ENCODE measurements at regions not wholly inside any gene's neighbourhood (a gene's known extent, or its start where the extent isn't known, plus 50 kb on each side); places are given as distances from the start of the nearest gene placed in this dataset.

DNA sequence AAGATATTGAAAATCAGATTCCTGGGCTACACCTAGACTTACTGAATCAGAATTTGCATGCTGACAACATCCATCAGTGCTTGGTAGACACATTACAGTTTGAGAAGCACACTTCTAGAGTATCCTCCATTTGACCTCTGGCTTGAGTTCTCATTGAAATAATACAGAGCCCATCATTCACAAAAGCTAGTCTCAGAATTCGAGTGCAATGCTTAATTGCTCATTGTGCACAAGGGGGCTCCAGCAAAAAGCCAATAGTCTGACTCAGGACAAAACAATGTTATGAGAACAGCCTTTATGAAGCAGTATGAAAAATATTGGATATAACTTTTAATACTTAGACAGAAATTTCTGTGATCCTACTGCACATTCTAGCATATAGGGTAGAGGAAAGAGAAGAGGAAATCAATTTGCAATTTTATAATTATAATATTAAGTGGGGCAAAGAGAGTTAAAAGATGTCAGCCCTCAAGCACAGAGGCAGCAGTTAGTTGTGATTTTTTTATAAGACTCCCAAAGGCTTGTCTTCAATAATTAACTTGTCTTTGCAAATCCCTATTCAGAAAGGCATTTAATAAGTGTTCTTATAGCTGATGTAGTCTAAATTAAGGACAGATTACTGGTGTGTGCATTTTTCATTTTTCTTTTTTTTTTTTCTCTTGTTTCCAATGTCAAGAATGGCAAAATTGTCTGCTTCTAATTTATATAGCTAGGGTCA lies 105.8 kb upstream of the ANK3 start:
- no peak for DNase-seq (ENCODE audit: low read depth in 4 of 6, low spot score in 6 of 6)
- Histone ChIP-seq H3K9me3 (ENCODE audit: control insufficient read depth, insufficient read depth, low read length) (no peaks in the 10 kb centered on the region), H3K27me3 (ENCODE audit: control insufficient read depth, insufficient read depth, low read length) (no peaks in the 10 kb centered on the region), H3K27ac (ENCODE audit: low read depth, low read length) (no peak overlapping the region), H3K4me3 (ENCODE audit: low read depth, low read length) (no peak overlapping the region), H3K4me1 (ENCODE audit: control insufficient read depth, insufficient read depth, low read length) (no peaks in the 10 kb centered on the region), H3K36me3 (ENCODE audit: control insufficient read depth, insufficient read depth, low read length) (no peaks in the 10 kb centered on the region)
- WGBS (ENCODE audit: insufficient coverage): no CpG with 5 or more reads among the region's 1 CpG

DNA sequence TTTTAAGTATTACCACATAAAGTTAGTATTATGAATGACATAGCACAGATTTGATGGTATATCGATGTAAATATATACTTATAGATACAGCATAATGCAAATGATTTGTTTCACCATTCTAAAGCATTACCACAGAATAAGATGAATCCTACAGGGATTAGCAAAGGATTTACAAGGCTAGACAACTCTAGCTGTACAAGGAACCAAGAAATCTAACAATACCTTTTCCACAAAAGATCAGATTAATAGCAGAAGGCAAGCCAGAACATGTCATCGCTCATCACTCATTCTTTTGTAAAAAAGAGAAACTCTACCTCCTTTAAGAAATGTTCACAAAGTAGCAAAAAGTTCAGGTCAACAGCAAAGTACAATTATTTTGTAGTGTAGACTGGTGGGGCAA lies 105.1 kb upstream of the ANK3 start:
- Histone ChIP-seq H3K4me1 (ENCODE audit: control insufficient read depth, insufficient read depth, low read length) (no peaks in the 10 kb centered on the region), H3K36me3 (ENCODE audit: control insufficient read depth, insufficient read depth, low read length) (no peaks in the 10 kb centered on the region), H3K4me3 (ENCODE audit: low read depth, low read length) (no peak overlapping the region), H3K27ac (ENCODE audit: low read depth, low read length) (no peak overlapping the region), H3K27me3 (ENCODE audit: control insufficient read depth, insufficient read depth, low read length) (no peaks in the 10 kb centered on the region), H3K9me3 (ENCODE audit: control insufficient read depth, insufficient read depth, low read length) (no peaks in the 10 kb centered on the region)
- no peak for DNase-seq (ENCODE audit: low read depth in 4 of 6, low spot score in 6 of 6)
- WGBS (ENCODE audit: insufficient coverage): no CpG with 5 or more reads among the region's 2 CpGs

DNA sequence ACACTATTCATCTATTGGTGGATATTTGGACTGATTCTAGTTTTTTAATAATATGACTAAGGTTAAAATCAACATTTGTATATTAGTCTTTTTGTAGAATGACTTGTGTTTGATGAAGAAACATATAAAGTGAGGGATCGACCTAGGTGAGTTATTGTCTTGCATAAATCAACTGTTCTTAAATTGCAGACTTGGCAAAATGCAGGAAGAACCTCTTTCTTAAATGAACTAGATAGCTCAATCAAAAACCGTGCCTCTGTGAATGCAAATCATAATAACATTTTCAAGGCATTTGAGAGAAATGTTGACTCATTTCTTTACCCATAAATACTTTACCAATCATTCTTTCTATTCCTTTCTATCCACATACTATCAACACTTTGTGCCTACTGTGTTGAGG lies 101.5 kb upstream of the ANK3 start:
- Histone ChIP-seq H3K4me1 (ENCODE audit: control insufficient read depth, insufficient read depth, low read length) (no peaks in the 10 kb centered on the region), H3K27me3 (ENCODE audit: control insufficient read depth, insufficient read depth, low read length) (no peaks in the 10 kb centered on the region), H3K36me3 (ENCODE audit: control insufficient read depth, insufficient read depth, low read length) (no peaks in the 10 kb centered on the region), H3K27ac (ENCODE audit: low read depth, low read length) (no peak overlapping the region), H3K4me3 (ENCODE audit: low read depth, low read length) (no peak overlapping the region), H3K9me3 (ENCODE audit: control insufficient read depth, insufficient read depth, low read length) (no peaks in the 10 kb centered on the region)
- DNase-seq (ENCODE audit: low read depth in 4 of 6, low spot score in 6 of 6): no peak
- 71% methylated on average over 1 of the region's 2 CpGs for WGBS (ENCODE audit: insufficient coverage)

DNA sequence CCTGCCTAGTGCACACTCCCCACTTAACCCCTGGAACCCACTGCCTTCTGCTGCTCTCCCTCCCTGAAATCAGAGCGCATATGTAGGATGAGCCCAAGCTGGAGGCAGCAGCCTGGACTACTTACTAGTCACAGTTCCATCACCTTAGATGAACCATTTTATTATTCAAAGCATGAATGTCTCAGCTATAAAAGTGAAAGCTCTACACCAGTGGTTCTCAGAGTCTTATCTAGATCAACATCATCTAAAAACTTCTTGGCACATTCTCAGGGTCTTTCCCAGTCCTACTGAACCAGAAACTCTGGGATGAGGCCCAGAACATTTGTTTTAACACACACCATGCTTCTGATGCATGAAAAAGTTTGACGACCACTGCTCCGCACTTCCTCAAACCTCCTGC lies 100.3 kb upstream of the ANK3 start:
- Histone ChIP-seq H3K36me3 (ENCODE audit: control insufficient read depth, insufficient read depth, low read length) (no peaks in the 10 kb centered on the region), H3K4me3 (ENCODE audit: low read depth, low read length) (no peak overlapping the region), H3K4me1 (ENCODE audit: control insufficient read depth, insufficient read depth, low read length) (no peaks in the 10 kb centered on the region), H3K9me3 (ENCODE audit: control insufficient read depth, insufficient read depth, low read length) (no peaks in the 10 kb centered on the region), H3K27ac (ENCODE audit: low read depth, low read length) (no peak overlapping the region), H3K27me3 (ENCODE audit: control insufficient read depth, insufficient read depth, low read length) (no peaks in the 10 kb centered on the region)
- WGBS (ENCODE audit: insufficient coverage): 91% methylated on average over 3 of the region's 3 CpGs
- DNase-seq (ENCODE audit: low read depth in 4 of 6, low spot score in 6 of 6): no peak

DNA sequence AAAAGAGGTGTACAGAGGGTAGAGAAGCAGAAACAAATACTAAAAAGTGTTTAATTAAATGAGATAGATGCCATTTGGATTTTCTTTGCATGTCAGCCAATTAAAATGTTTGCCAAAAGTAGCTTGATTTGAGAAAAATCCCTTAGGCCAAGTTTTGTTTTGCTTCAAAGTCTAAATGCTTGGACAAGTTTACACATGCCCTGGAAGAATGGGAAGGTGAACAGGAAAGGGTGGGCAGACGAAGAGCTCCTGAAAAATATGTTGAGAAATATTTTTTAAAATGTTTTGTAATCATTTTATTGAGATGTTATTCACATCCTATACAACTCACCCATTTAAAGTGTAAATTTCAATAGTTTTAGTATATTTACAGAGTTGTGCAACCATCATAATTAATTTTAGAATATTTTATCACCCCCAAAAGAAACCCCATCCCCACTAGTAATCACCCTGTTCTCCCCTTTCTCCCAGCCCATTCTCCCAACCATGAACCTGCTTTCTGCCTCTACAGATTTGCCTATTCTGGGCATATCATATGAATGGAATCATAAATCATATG lies 98.5 kb upstream of the ANK3 start:
- Histone ChIP-seq H3K27ac (ENCODE audit: low read depth, low read length) (no peak overlapping the region), H3K4me1 (ENCODE audit: control insufficient read depth, insufficient read depth, low read length) (no peaks in the 10 kb centered on the region), H3K4me3 (ENCODE audit: low read depth, low read length) (no peak overlapping the region), H3K27me3 (ENCODE audit: control insufficient read depth, insufficient read depth, low read length) (no peaks in the 10 kb centered on the region), H3K9me3 (ENCODE audit: control insufficient read depth, insufficient read depth, low read length) (no peaks in the 10 kb centered on the region), H3K36me3 (ENCODE audit: control insufficient read depth, insufficient read depth, low read length) (no peaks in the 10 kb centered on the region)
- no peak for DNase-seq (ENCODE audit: low read depth in 4 of 6, low spot score in 6 of 6)
- WGBS (ENCODE audit: insufficient coverage): no CpG with 5 or more reads among the region's 1 CpG

DNA sequence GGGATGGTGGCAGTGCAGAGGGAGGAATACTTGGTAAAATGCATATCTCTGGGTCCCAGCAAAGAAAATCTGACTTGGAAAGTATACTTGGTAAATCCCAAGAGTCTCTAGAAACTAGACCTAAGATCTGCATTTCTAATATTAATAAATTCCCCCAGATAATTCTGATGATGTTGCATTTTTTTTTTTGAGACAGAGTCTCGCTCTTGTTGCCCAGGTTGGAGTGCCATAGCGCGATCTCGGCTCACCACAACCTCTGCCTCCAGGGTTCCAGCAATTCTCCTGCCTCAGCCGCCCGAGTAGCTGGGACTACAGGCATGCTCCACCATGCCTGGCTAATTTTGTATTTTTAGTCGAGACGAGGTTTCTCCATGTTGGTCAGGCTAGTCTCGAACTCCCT lies 97.9 kb upstream of the ANK3 start:
- no peaks in the 10 kb centered on the region for H3K27me3 ChIP-seq (ENCODE audit: control insufficient read depth, insufficient read depth, low read length)
- H3K9me3 ChIP-seq (ENCODE audit: control insufficient read depth, insufficient read depth, low read length): no peaks in the 10 kb centered on the region
- 89% methylated on average over 5 of the region's 9 CpGs for WGBS (ENCODE audit: insufficient coverage)
- H3K36me3 ChIP-seq (ENCODE audit: control insufficient read depth, insufficient read depth, low read length): no peaks in the 10 kb centered on the region
- no peak overlapping the region for H3K4me3 ChIP-seq (ENCODE audit: low read depth, low read length)
- no peak overlapping the region for H3K27ac ChIP-seq (ENCODE audit: low read depth, low read length)
- no peak for DNase-seq (ENCODE audit: low read depth in 4 of 6, low spot score in 6 of 6)
- no peaks in the 10 kb centered on the region for H3K4me1 ChIP-seq (ENCODE audit: control insufficient read depth, insufficient read depth, low read length)

DNA sequence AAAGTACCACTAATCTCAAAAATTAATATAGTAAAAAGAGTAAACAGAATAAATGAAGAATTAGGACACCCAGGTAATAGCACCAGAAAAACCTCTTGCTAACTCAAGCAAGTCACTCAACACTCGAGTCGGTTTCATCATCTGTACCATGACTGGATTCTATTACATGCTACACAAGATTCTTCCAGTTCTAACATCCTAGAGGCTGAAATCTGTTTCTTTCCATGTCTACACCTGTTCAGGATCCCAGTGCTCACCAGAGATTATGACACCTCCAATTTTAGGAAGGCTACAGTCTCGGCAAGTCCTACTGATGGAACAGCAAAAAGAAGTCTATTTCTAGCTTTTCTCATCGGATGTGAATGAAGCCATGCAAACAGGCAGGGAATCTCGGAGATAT lies 95.3 kb upstream of the ANK3 start:
- Histone ChIP-seq H3K27ac (ENCODE audit: low read depth, low read length) (no peak overlapping the region), H3K9me3 (ENCODE audit: control insufficient read depth, insufficient read depth, low read length) (no peaks in the 10 kb centered on the region), H3K27me3 (ENCODE audit: control insufficient read depth, insufficient read depth, low read length) (no peaks in the 10 kb centered on the region), H3K4me3 (ENCODE audit: low read depth, low read length) (no peak overlapping the region), H3K36me3 (ENCODE audit: control insufficient read depth, insufficient read depth, low read length) (no peaks in the 10 kb centered on the region), H3K4me1 (ENCODE audit: control insufficient read depth, insufficient read depth, low read length) (no peaks in the 10 kb centered on the region)
- DNase-seq (ENCODE audit: low read depth in 4 of 6, low spot score in 6 of 6): no peak
- 96% methylated on average over 5 of the region's 5 CpGs for WGBS (ENCODE audit: insufficient coverage)

DNA sequence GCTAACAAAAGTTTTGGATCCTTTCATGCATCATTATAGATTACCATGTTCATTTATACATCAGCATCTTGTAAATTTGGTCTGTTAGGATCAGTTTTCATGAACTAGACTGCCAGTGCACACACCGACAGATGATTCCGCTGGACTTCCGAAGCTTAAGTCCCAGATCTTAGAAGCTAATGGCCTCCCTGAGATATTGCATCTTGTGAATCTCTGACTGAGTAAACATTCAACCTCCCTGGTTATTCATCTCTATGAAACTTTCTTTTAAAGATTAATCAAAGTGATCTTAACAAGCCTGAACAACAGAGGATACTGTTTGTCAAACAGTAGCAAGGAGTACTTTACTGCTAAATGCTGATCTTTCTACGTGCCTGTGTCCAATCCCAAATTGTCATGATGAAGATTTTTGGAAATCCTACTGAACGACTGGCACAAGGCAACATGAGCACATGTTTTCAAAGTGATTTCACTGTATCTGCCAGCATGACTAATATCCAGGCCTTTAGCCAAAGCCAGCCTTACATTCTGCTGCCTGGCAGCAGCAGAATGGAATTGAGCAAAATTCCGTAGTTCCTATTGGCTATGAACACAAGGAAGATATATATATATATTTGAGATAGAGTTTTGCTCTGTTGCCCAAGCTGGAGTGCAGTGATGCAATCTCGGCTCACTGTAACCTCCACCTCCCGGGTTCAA lies 91.3 kb upstream of the ANK3 start:
- Histone ChIP-seq H3K36me3 (ENCODE audit: control insufficient read depth, insufficient read depth, low read length) (no peaks in the 10 kb centered on the region), H3K27ac (ENCODE audit: low read depth, low read length) (peak overlapping the region; percentile 25), H3K4me1 (ENCODE audit: control insufficient read depth, insufficient read depth, low read length) (no peaks in the 10 kb centered on the region), H3K27me3 (ENCODE audit: control insufficient read depth, insufficient read depth, low read length) (no peaks in the 10 kb centered on the region), H3K9me3 (ENCODE audit: control insufficient read depth, insufficient read depth, low read length) (no peaks in the 10 kb centered on the region), H3K4me3 (ENCODE audit: low read depth, low read length) (no peak overlapping the region)
- 65% methylated on average over 7 of the region's 8 CpGs for WGBS (ENCODE audit: insufficient coverage)
- peak in 4 of 6 donors; percentile 10 to 92 (median 46) for DNase-seq (ENCODE audit: low read depth in 4 of 6, low spot score in 6 of 6)

DNA sequence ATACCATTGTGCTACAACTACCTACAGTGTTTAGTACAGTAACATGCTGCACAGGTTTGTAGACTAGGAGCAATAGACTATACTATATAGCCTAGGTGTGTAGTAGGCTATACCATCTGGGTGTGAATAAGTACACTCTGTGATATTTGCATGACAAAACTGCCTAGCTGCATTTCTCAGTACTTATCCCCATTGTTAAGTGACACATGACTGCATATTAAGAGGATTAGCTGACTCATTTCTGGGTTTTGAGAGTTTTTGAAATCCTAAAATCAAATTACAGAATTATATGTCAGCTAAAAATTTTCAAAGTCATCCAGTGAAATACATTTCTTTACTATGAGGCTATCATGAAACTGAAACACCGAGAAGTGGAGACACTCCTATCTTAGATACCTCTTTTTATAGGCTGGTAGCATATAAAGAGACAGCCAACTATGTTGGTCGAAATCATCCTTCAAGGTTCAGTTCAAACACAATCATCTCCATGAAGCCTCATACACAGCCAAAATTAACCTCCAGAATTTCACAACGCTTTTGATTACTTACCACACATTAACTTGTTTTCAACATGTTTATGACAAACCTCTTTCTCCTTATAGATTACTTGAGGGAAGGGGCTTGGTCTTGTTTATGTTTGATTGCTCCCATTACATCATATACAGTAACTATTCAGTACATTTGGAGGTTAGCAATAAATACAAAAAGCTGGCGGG lies 89.8 kb upstream of the ANK3 start:
- Histone ChIP-seq H3K36me3 (ENCODE audit: control insufficient read depth, insufficient read depth, low read length) (no peaks in the 10 kb centered on the region), H3K27ac (ENCODE audit: low read depth, low read length) (no peak overlapping the region), H3K27me3 (ENCODE audit: control insufficient read depth, insufficient read depth, low read length) (no peaks in the 10 kb centered on the region), H3K4me3 (ENCODE audit: low read depth, low read length) (no peak overlapping the region), H3K4me1 (ENCODE audit: control insufficient read depth, insufficient read depth, low read length) (no peaks in the 10 kb centered on the region), H3K9me3 (ENCODE audit: control insufficient read depth, insufficient read depth, low read length) (no peaks in the 10 kb centered on the region)
- no peak for DNase-seq (ENCODE audit: low read depth in 4 of 6, low spot score in 6 of 6)
- 100% methylated on average over 1 of the region's 4 CpGs for WGBS (ENCODE audit: insufficient coverage)

Data from spinal cord (tissue), 9 donors.